ENCODE measurements at regions not wholly inside any gene's neighbourhood (a gene's known extent, or its start where the extent isn't known, plus 50 kb on each side); places are given as distances from the start of the nearest gene placed in this dataset.

DNA sequence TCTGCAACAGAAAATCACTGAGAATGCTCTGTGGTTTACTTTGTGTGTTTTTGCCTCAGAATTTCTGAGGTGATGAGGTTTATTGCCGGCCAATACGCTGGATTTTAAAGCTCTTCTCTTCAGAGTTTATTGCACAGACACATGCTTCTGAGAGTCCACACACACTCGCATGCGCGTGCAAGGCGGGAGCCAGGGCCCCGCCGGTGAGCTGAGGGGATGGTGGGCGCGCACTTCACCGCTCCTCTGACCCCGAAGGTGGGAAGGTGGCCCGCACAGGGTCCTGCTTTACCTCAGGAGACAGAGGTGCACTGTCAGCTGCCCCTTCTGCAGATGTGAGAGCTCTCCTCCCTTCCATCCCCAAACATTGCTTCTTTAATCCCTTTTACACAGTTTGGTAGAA lies 158.4 kb upstream of the MAGI3 start:
- DNase-seq (ENCODE audit: low read depth in 2 of 2) = no peak
- Histone ChIP-seq H4K20me1 (ENCODE audit: control insufficient read depth, extremely low read depth, insufficient read depth, low read length) (no peaks in the 10 kb centered on the region), H3K4me3 (replicated peaks in 1 of 4; ENCODE audit: control extremely low read depth in 1 of 4, insufficient read depth in 1 of 4, low read depth in 3 of 4, low read length in 4 of 4) (no peak overlapping the region), H3K36me3 (ENCODE audit: control insufficient read depth, insufficient read depth, low read length) (no peaks in the 10 kb centered on the region), H2AFZ (ENCODE audit: low read length) (no peak overlapping the region), H3K79me2 (ENCODE audit: control insufficient read depth, insufficient read depth, low read length) (no peaks in the 10 kb centered on the region), H3K9me3 (ENCODE audit: control insufficient read depth, insufficient read depth, low read depth, low read length) (no peaks in the 10 kb centered on the region), H3K4me2 (ENCODE audit: extremely low read depth, insufficient read depth, low read length) (no peak overlapping the region), H3K27ac (ENCODE audit: insufficient read depth, low read length) (no peak overlapping the region), H3K4me1 (ENCODE audit: control insufficient read depth, extremely low read depth, insufficient read depth, low read length) (no peaks in the 10 kb centered on the region), H3K9ac (ENCODE audit: insufficient read depth, low read length) (no peak overlapping the region), H3K27me3 (ENCODE audit: control insufficient read depth, insufficient read depth, low read length) (peaks cover 2% of the 10 kb centered on the region)
- TF ChIP-seq, protein P1, sequence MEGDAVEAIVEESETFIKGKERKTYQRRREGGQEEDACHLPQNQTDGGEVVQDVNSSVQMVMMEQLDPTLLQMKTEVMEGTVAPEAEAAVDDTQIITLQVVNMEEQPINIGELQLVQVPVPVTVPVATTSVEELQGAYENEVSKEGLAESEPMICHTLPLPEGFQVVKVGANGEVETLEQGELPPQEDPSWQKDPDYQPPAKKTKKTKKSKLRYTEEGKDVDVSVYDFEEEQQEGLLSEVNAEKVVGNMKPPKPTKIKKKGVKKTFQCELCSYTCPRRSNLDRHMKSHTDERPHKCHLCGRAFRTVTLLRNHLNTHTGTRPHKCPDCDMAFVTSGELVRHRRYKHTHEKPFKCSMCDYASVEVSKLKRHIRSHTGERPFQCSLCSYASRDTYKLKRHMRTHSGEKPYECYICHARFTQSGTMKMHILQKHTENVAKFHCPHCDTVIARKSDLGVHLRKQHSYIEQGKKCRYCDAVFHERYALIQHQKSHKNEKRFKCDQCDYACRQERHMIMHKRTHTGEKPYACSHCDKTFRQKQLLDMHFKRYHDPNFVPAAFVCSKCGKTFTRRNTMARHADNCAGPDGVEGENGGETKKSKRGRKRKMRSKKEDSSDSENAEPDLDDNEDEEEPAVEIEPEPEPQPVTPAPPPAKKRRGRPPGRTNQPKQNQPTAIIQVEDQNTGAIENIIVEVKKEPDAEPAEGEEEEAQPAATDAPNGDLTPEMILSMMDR (conservative IDR thresholded peaks at IDR 0.05 in 1 of 2, IDR thresholded peaks at IDR 0.05 in 1 of 2; ENCODE audit: low read depth in 1 of 2, low read length in 2 of 2) = no peak
- TF ChIP-seq EZH2 (IDR thresholded peaks at IDR 0.05; ENCODE audit: low read length, missing control alignments) = no peak

DNA sequence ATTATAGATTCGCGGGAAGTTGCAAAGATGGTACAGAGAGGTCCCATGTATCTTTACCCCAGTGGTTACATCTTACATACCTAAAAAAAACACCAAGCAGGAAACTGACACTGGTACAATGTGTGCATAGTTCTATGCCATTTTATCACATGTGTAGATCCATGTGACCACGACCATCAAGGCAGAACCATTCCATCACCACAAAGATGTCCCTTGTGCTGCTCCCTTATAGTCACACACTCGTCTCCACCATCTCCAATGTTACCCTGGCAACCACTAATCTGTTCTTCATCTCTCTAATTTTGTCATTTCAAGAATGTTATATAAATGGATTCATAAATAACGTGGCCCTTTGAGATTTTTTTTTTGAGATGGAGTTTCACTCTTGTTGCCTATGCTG lies 156.9 kb upstream of the MAGI3 start:
- Histone ChIP-seq H3K9ac (ENCODE audit: insufficient read depth, low read length) (no peak overlapping the region), H3K9me3 (ENCODE audit: control insufficient read depth, insufficient read depth, low read depth, low read length) (no peaks in the 10 kb centered on the region)

DNA sequence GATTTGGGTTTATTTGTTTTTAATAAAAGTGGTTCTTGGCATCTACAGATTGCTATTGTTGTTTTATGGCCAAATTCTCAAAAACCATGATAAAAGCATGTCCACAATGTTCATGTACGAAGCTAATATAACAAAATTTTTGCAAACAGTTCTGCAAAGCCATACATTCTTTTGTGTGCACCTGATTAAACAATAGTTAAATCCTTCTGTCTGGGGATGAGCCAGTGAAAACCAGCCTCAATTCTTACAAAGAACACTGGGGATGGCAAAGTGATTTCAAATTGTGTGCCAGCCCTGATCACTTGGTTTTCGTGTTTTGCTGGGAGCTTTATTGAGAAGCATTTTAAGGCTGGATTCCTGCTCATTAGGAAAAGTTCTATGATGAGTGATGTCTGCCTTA lies 149.1 kb upstream of the MAGI3 start:
- H4K20me1 ChIP-seq (ENCODE audit: control insufficient read depth, extremely low read depth, insufficient read depth, low read length) = no peaks in the 10 kb centered on the region
- H3K9ac ChIP-seq (ENCODE audit: insufficient read depth, low read length) = no peak overlapping the region
- H3K4me1 ChIP-seq (ENCODE audit: control insufficient read depth, extremely low read depth, insufficient read depth, low read length) = no peaks in the 10 kb centered on the region
- no peak overlapping the region for H3K4me3 ChIP-seq (replicated peaks in 1 of 4; ENCODE audit: control extremely low read depth in 1 of 4, insufficient read depth in 1 of 4, low read depth in 3 of 4, low read length in 4 of 4)
- DNase-seq (ENCODE audit: low read depth in 2 of 2) = no peak
- no peaks in the 10 kb centered on the region for H3K36me3 ChIP-seq (ENCODE audit: control insufficient read depth, insufficient read depth, low read length)
- no peaks in the 10 kb centered on the region for H3K9me3 ChIP-seq (ENCODE audit: control insufficient read depth, insufficient read depth, low read depth, low read length)
- no peak overlapping the region for H3K27ac ChIP-seq (ENCODE audit: insufficient read depth, low read length)
- peaks cover 1% of the 10 kb centered on the region for H3K27me3 ChIP-seq (ENCODE audit: control insufficient read depth, insufficient read depth, low read length)
- no peaks in the 10 kb centered on the region for H3K79me2 ChIP-seq (ENCODE audit: control insufficient read depth, insufficient read depth, low read length)
- no peak overlapping the region for H3K4me2 ChIP-seq (ENCODE audit: extremely low read depth, insufficient read depth, low read length)
- no peak overlapping the region for H2AFZ ChIP-seq (ENCODE audit: low read length)
- TF ChIP-seq EZH2 (IDR thresholded peaks at IDR 0.05; ENCODE audit: low read length, missing control alignments) = no peak
- TF ChIP-seq, protein P1 (conservative IDR thresholded peaks at IDR 0.05 in 1 of 2, IDR thresholded peaks at IDR 0.05 in 1 of 2; ENCODE audit: low read depth in 1 of 2, low read length in 2 of 2) = no peak

More for the DNA sequence above, 156.9 kb upstream of the MAGI3 start:
- no peak for DNase-seq (ENCODE audit: low read depth in 2 of 2)
- H3K27ac ChIP-seq (ENCODE audit: insufficient read depth, low read length) = no peak overlapping the region
- peaks cover 2% of the 10 kb centered on the region for H3K27me3 ChIP-seq (ENCODE audit: control insufficient read depth, insufficient read depth, low read length)
- no peak overlapping the region for H2AFZ ChIP-seq (ENCODE audit: low read length)
- no peaks in the 10 kb centered on the region for H3K36me3 ChIP-seq (ENCODE audit: control insufficient read depth, insufficient read depth, low read length)
- H3K4me2 ChIP-seq (ENCODE audit: extremely low read depth, insufficient read depth, low read length) = no peak overlapping the region
- H3K79me2 ChIP-seq (ENCODE audit: control insufficient read depth, insufficient read depth, low read length) = no peaks in the 10 kb centered on the region
- no peak overlapping the region for H3K4me3 ChIP-seq (replicated peaks in 1 of 4; ENCODE audit: control extremely low read depth in 1 of 4, insufficient read depth in 1 of 4, low read depth in 3 of 4, low read length in 4 of 4)
- TF ChIP-seq, protein P1 (conservative IDR thresholded peaks at IDR 0.05 in 1 of 2, IDR thresholded peaks at IDR 0.05 in 1 of 2; ENCODE audit: low read depth in 1 of 2, low read length in 2 of 2) = no peak
- TF ChIP-seq EZH2 (IDR thresholded peaks at IDR 0.05; ENCODE audit: low read length, missing control alignments) = no peak
- no peaks in the 10 kb centered on the region for H3K4me1 ChIP-seq (ENCODE audit: control insufficient read depth, extremely low read depth, insufficient read depth, low read length)
- H4K20me1 ChIP-seq (ENCODE audit: control insufficient read depth, extremely low read depth, insufficient read depth, low read length) = no peaks in the 10 kb centered on the region
